Activated naive CD8-positive, alpha-beta T cell (primary cell): ENCODE measurements at regions not wholly inside any gene's neighbourhood (a gene's known extent, or its start where the extent isn't known, plus 50 kb on each side); places are given as distances from the start of the nearest gene placed in this dataset.

Source experiments
- H3K27ac Mint-ChIP-seq: one replicate; pipeline ENCODE4 v1.8.0; 2021; ENCODE audit warnings: mixed read lengths
- H3K27me3 Mint-ChIP-seq: one replicate; pipeline ENCODE4 v1.8.0; 2021; ENCODE audit warnings: mixed read lengths
- H3K36me3 Mint-ChIP-seq: one replicate; pipeline ENCODE4 v1.8.0; 2021; ENCODE audit warnings: mixed read lengths
- H3K4me1 Mint-ChIP-seq: one replicate; pipeline ENCODE4 v1.8.0; 2021; ENCODE audit warnings: low read depth, mixed read lengths
- H3K4me3 Mint-ChIP-seq: one replicate; pipeline ENCODE4 v1.8.0; 2021; ENCODE audit warnings: mild to moderate bottlenecking, mixed read lengths
- H3K9me3 Mint-ChIP-seq: one replicate; pipeline ENCODE4 v1.8.0; 2021; ENCODE audit warnings: low read depth, mixed read lengths

GRCh38 chr3:152556731-152557254 lies 278.1 kb upstream of the P2RY1 start:
- Mint-ChIP-seq H3K4me1 (peaks cover 6% of the 10 kb centered on the region), H3K36me3 (no peaks in the 10 kb centered on the region), H3K9me3 (no peaks in the 10 kb centered on the region), H3K27me3 (no peaks in the 10 kb centered on the region), H3K27ac (no peak overlapping the region), H3K4me3 (no peak overlapping the region)

GRCh38 chr3:152557302-152557999 lies 277.5 kb upstream of the P2RY1 start:
- H3K27me3 Mint-ChIP-seq: no peaks in the 10 kb centered on the region
- H3K27ac Mint-ChIP-seq: no peak overlapping the region
- H3K4me3 Mint-ChIP-seq: no peak overlapping the region
- H3K9me3 Mint-ChIP-seq: no peaks in the 10 kb centered on the region
- H3K4me1 Mint-ChIP-seq: peaks cover 6% of the 10 kb centered on the region
- no peaks in the 10 kb centered on the region for H3K36me3 Mint-ChIP-seq

- no peak overlapping the region for H3K27ac Mint-ChIP-seq
- H3K36me3 Mint-ChIP-seq: no peaks in the 10 kb centered on the region
- no peaks in the 10 kb centered on the region for H3K9me3 Mint-ChIP-seq
- H3K4me3 Mint-ChIP-seq: no peak overlapping the region
- no peaks in the 10 kb centered on the region for H3K27me3 Mint-ChIP-seq
- peaks cover 6% of the 10 kb centered on the region for H3K4me1 Mint-ChIP-seq
These were observed 276.5 kb upstream of the P2RY1 start for GRCh38 chr3:152558386-152558785.

GRCh38 chr3:152559246-152559645 lies 275.7 kb upstream of the P2RY1 start:
- no peak overlapping the region for H3K27ac Mint-ChIP-seq
- no peaks in the 10 kb centered on the region for H3K36me3 Mint-ChIP-seq
- peaks cover 6% of the 10 kb centered on the region for H3K4me1 Mint-ChIP-seq
- no peaks in the 10 kb centered on the region for H3K27me3 Mint-ChIP-seq
- no peak overlapping the region for H3K4me3 Mint-ChIP-seq
- no peaks in the 10 kb centered on the region for H3K9me3 Mint-ChIP-seq

- Mint-ChIP-seq H3K27me3 (no peaks in the 10 kb centered on the region), H3K9me3 (no peaks in the 10 kb centered on the region), H3K4me1 (no peaks in the 10 kb centered on the region), H3K4me3 (no peak overlapping the region), H3K27ac (no peak overlapping the region), H3K36me3 (no peaks in the 10 kb centered on the region)
These were observed 270.5 kb upstream of the P2RY1 start for GRCh38 chr3:152564459-152564858.

GRCh38 chr3:152574461-152575079 lies 260.4 kb upstream of the P2RY1 start:
- Mint-ChIP-seq H3K36me3 (no peaks in the 10 kb centered on the region), H3K9me3 (no peaks in the 10 kb centered on the region), H3K27me3 (peaks cover 2% of the 10 kb centered on the region), H3K4me3 (no peak overlapping the region), H3K27ac (no peak overlapping the region), H3K4me1 (no peaks in the 10 kb centered on the region)

GRCh38 chr3:152578769-152579168 lies 256.2 kb upstream of the P2RY1 start:
- no peak overlapping the region for H3K27ac Mint-ChIP-seq
- H3K27me3 Mint-ChIP-seq: peaks cover 3% of the 10 kb centered on the region
- H3K4me1 Mint-ChIP-seq: no peaks in the 10 kb centered on the region
- H3K36me3 Mint-ChIP-seq: no peaks in the 10 kb centered on the region
- H3K9me3 Mint-ChIP-seq: no peaks in the 10 kb centered on the region
- H3K4me3 Mint-ChIP-seq: no peak overlapping the region

GRCh38 chr3:152581951-152582350 lies 253.0 kb upstream of the P2RY1 start:
- Mint-ChIP-seq H3K4me1 (no peaks in the 10 kb centered on the region), H3K9me3 (no peaks in the 10 kb centered on the region), H3K4me3 (no peak overlapping the region), H3K36me3 (no peaks in the 10 kb centered on the region), H3K27me3 (peaks cover 1% of the 10 kb centered on the region), H3K27ac (no peak overlapping the region)

GRCh38 chr3:152583963-152584362 lies 251.0 kb upstream of the P2RY1 start:
- H3K9me3 Mint-ChIP-seq: no peaks in the 10 kb centered on the region

GRCh38 chr3:152586974-152587373 lies 248.0 kb upstream of the P2RY1 start:
- Mint-ChIP-seq H3K4me1 (no peaks in the 10 kb centered on the region), H3K27ac (no peak overlapping the region), H3K9me3 (no peaks in the 10 kb centered on the region), H3K4me3 (no peak overlapping the region), H3K27me3 (peaks cover 2% of the 10 kb centered on the region), H3K36me3 (no peaks in the 10 kb centered on the region)

More at GRCh38 chr3:152583963-152584362, 251.0 kb upstream of the P2RY1 start:
- no peak overlapping the region for H3K4me3 Mint-ChIP-seq
- no peak overlapping the region for H3K27ac Mint-ChIP-seq
- H3K4me1 Mint-ChIP-seq: no peaks in the 10 kb centered on the region
- H3K36me3 Mint-ChIP-seq: no peaks in the 10 kb centered on the region
- peaks cover 3% of the 10 kb centered on the region for H3K27me3 Mint-ChIP-seq

GRCh38 chr3:152587861-152588260 lies 247.1 kb upstream of the P2RY1 start:
- H3K27me3 Mint-ChIP-seq: peaks cover 2% of the 10 kb centered on the region
- H3K36me3 Mint-ChIP-seq: no peaks in the 10 kb centered on the region
- no peak overlapping the region for H3K4me3 Mint-ChIP-seq
- no peaks in the 10 kb centered on the region for H3K4me1 Mint-ChIP-seq
- no peak overlapping the region for H3K27ac Mint-ChIP-seq
- no peaks in the 10 kb centered on the region for H3K9me3 Mint-ChIP-seq

GRCh38 chr3:152589644-152590043 lies 245.3 kb upstream of the P2RY1 start:
- no peaks in the 10 kb centered on the region for H3K9me3 Mint-ChIP-seq
- no peak overlapping the region for H3K4me3 Mint-ChIP-seq
- no peaks in the 10 kb centered on the region for H3K4me1 Mint-ChIP-seq
- H3K27me3 Mint-ChIP-seq: peaks cover 2% of the 10 kb centered on the region
- no peak overlapping the region for H3K27ac Mint-ChIP-seq
- H3K36me3 Mint-ChIP-seq: no peaks in the 10 kb centered on the region

GRCh38 chr3:152591515-152591914 lies 243.4 kb upstream of the P2RY1 start:
- Mint-ChIP-seq H3K27ac (no peak overlapping the region), H3K4me1 (peaks cover 8% of the 10 kb centered on the region), H3K36me3 (no peaks in the 10 kb centered on the region), H3K9me3 (no peaks in the 10 kb centered on the region), H3K4me3 (no peak overlapping the region), H3K27me3 (peaks cover 2% of the 10 kb centered on the region)

- H3K27me3 Mint-ChIP-seq: no peaks in the 10 kb centered on the region
- no peak overlapping the region for H3K4me3 Mint-ChIP-seq
- H3K27ac Mint-ChIP-seq: no peak overlapping the region
- no peaks in the 10 kb centered on the region for H3K36me3 Mint-ChIP-seq
- H3K9me3 Mint-ChIP-seq: no peaks in the 10 kb centered on the region
- peaks cover 14% of the 10 kb centered on the region for H3K4me1 Mint-ChIP-seq
These were observed 241.7 kb upstream of the P2RY1 start for GRCh38 chr3:152593242-152593641.

GRCh38 chr3:152595975-152596821 lies 238.7 kb upstream of the P2RY1 start:
- H3K27ac Mint-ChIP-seq: peak overlapping the region; percentile 75
- peak overlapping the region; percentile 33 for H3K4me3 Mint-ChIP-seq
- H3K9me3 Mint-ChIP-seq: no peaks in the 10 kb centered on the region
- H3K27me3 Mint-ChIP-seq: no peaks in the 10 kb centered on the region
- H3K4me1 Mint-ChIP-seq: peaks cover 14% of the 10 kb centered on the region
- no peaks in the 10 kb centered on the region for H3K36me3 Mint-ChIP-seq
